ENCODE measurements at regions not wholly inside any gene's neighbourhood (a gene's known extent, or its start where the extent isn't known, plus 50 kb on each side); places are given as distances from the start of the nearest gene placed in this dataset.
"Not testable (repeated sequence)": the region's sequence is repeated elsewhere in the genome, so short reads cannot be mapped to it uniquely, and the experiment has no call there.

GRCh38 chr6:102832021-102832420 lies 1438.5 kb downstream of the GRIK2 start:
- Histone ChIP-seq H3K4me1 (ENCODE audit: control extremely low read depth in 1 of 4, control insufficient read depth in 4 of 4, insufficient read depth in 4 of 4, low read length in 3 of 4) (no peaks in the 10 kb centered on the region), H3K27me3 (replicated peaks in 2 of 5; ENCODE audit: control insufficient read depth in 4 of 5, insufficient read depth in 5 of 5, low read length in 4 of 5) (no peaks in the 10 kb centered on the region), H3K36me3 (ENCODE audit: control insufficient read depth in 4 of 4, insufficient read depth in 4 of 4, low read length in 3 of 4) (no peaks in the 10 kb centered on the region), H3K4me3 (ENCODE audit: control insufficient read depth in 1 of 7, extremely low read depth in 1 of 7, insufficient read depth in 4 of 7, low read depth in 2 of 7, low read length in 6 of 7) (no peak overlapping the region), H3K27ac (ENCODE audit: insufficient read depth in 1 of 2, low read depth in 1 of 2, low read length in 2 of 2, poor library complexity in 1 of 2, severe bottlenecking in 2 of 2) (no peak overlapping the region), H3K9me3 (ENCODE audit: control extremely low read depth in 1 of 5, control insufficient read depth in 4 of 5, insufficient read depth in 2 of 5, low read depth in 1 of 5, low read length in 4 of 5) (peaks cover 0 to 1% (median 0%) of the 10 kb centered on the region in 5 experiments)
- POLR2A ChIA-PET: no interaction called here
- whole genome bisulfite sequencing (ENCODE audit: insufficient coverage): 100% methylated on average over 1 of the region's 1 CpG
- CTCF ChIA-PET: interaction anchor here (1.7 kb wide), 1 partner anchor 35 kb away, joined by 3 read pairs; no protein-coding TSS in a partner anchor
- DNase-seq: no peak

GRCh38 chr6:102820098-102820497 lies 1426.6 kb downstream of the GRIK2 start:
- no peak overlapping the region for H3K27ac ChIP-seq (ENCODE audit: insufficient read depth in 1 of 2, low read depth in 1 of 2, low read length in 2 of 2, poor library complexity in 1 of 2, severe bottlenecking in 2 of 2)
- no peaks in the 10 kb centered on the region for H3K4me1 ChIP-seq (ENCODE audit: control extremely low read depth in 1 of 4, control insufficient read depth in 4 of 4, insufficient read depth in 4 of 4, low read length in 3 of 4)
- no peak overlapping the region for H3K4me3 ChIP-seq (ENCODE audit: control insufficient read depth in 1 of 7, extremely low read depth in 1 of 7, insufficient read depth in 4 of 7, low read depth in 2 of 7, low read length in 6 of 7)
- POLR2A ChIA-PET: no interaction called here
- no peaks in the 10 kb centered on the region for H3K9me3 ChIP-seq (ENCODE audit: control extremely low read depth in 1 of 5, control insufficient read depth in 4 of 5, insufficient read depth in 2 of 5, low read depth in 1 of 5, low read length in 4 of 5)
- no peaks in the 10 kb centered on the region for H3K36me3 ChIP-seq (ENCODE audit: control insufficient read depth in 4 of 4, insufficient read depth in 4 of 4, low read length in 3 of 4)
- DNase-seq: no peak
- H3K27me3 ChIP-seq (replicated peaks in 2 of 5; ENCODE audit: control insufficient read depth in 4 of 5, insufficient read depth in 5 of 5, low read length in 4 of 5): no peaks in the 10 kb centered on the region
- CTCF ChIA-PET: no interaction called here
- no CpG with 5 or more reads among the region's 2 CpGs for whole genome bisulfite sequencing (ENCODE audit: insufficient coverage)

GRCh38 chr6:102815207-102815606 lies 1421.7 kb downstream of the GRIK2 start:
- ChIA-PET POLR2A (no interaction called here), CTCF (no interaction called here)
- H3K9me3 ChIP-seq (ENCODE audit: control extremely low read depth in 1 of 5, control insufficient read depth in 4 of 5, insufficient read depth in 2 of 5, low read depth in 1 of 5, low read length in 4 of 5): no peaks in the 10 kb centered on the region
- H3K4me3 ChIP-seq (ENCODE audit: control insufficient read depth in 1 of 7, extremely low read depth in 1 of 7, insufficient read depth in 4 of 7, low read depth in 2 of 7, low read length in 6 of 7): no peak overlapping the region
- WGBS (ENCODE audit: insufficient coverage): 97% methylated on average over 4 of the region's 4 CpGs
- no peak for DNase-seq
- H3K27me3 ChIP-seq (replicated peaks in 2 of 5; ENCODE audit: control insufficient read depth in 4 of 5, insufficient read depth in 5 of 5, low read length in 4 of 5): no peaks in the 10 kb centered on the region
- no peaks in the 10 kb centered on the region for H3K4me1 ChIP-seq (ENCODE audit: control extremely low read depth in 1 of 4, control insufficient read depth in 4 of 4, insufficient read depth in 4 of 4, low read length in 3 of 4)
- no peak overlapping the region for H3K27ac ChIP-seq (ENCODE audit: insufficient read depth in 1 of 2, low read depth in 1 of 2, low read length in 2 of 2, poor library complexity in 1 of 2, severe bottlenecking in 2 of 2)
- no peaks in the 10 kb centered on the region for H3K36me3 ChIP-seq (ENCODE audit: control insufficient read depth in 4 of 4, insufficient read depth in 4 of 4, low read length in 3 of 4)

- Histone ChIP-seq H3K27ac (ENCODE audit: insufficient read depth in 1 of 2, low read depth in 1 of 2, low read length in 2 of 2, poor library complexity in 1 of 2, severe bottlenecking in 2 of 2) (no peak overlapping the region), H3K4me3 (ENCODE audit: control insufficient read depth in 1 of 7, extremely low read depth in 1 of 7, insufficient read depth in 4 of 7, low read depth in 2 of 7, low read length in 6 of 7) (no peak overlapping the region), H3K27me3 (replicated peaks in 2 of 5; ENCODE audit: control insufficient read depth in 4 of 5, insufficient read depth in 5 of 5, low read length in 4 of 5) (no peaks in the 10 kb centered on the region), H3K36me3 (ENCODE audit: control insufficient read depth in 4 of 4, insufficient read depth in 4 of 4, low read length in 3 of 4) (no peaks in the 10 kb centered on the region), H3K4me1 (ENCODE audit: control extremely low read depth in 1 of 4, control insufficient read depth in 4 of 4, insufficient read depth in 4 of 4, low read length in 3 of 4) (no peaks in the 10 kb centered on the region), H3K9me3 (ENCODE audit: control extremely low read depth in 1 of 5, control insufficient read depth in 4 of 5, insufficient read depth in 2 of 5, low read depth in 1 of 5, low read length in 4 of 5) (no peaks in the 10 kb centered on the region)
- ChIA-PET CTCF (no interaction called here), POLR2A (no interaction called here)
- DNase-seq: no peak
- WGBS (ENCODE audit: insufficient coverage): over 99% methylated on average over 9 of the region's 11 CpGs
Observed at GRCh38 chr6:102813489-102814275, 1420.2 kb downstream of the GRIK2 start.

- Histone ChIP-seq H3K9me3 (ENCODE audit: control extremely low read depth in 1 of 5, control insufficient read depth in 4 of 5, insufficient read depth in 2 of 5, low read depth in 1 of 5, low read length in 4 of 5) (no peaks in the 10 kb centered on the region), H3K36me3 (ENCODE audit: control insufficient read depth in 4 of 4, insufficient read depth in 4 of 4, low read length in 3 of 4) (no peaks in the 10 kb centered on the region), H3K27ac (ENCODE audit: insufficient read depth in 1 of 2, low read depth in 1 of 2, low read length in 2 of 2, poor library complexity in 1 of 2, severe bottlenecking in 2 of 2) (no peak overlapping the region), H3K27me3 (replicated peaks in 2 of 5; ENCODE audit: control insufficient read depth in 4 of 5, insufficient read depth in 5 of 5, low read length in 4 of 5) (no peaks in the 10 kb centered on the region), H3K4me1 (ENCODE audit: control extremely low read depth in 1 of 4, control insufficient read depth in 4 of 4, insufficient read depth in 4 of 4, low read length in 3 of 4) (no peaks in the 10 kb centered on the region), H3K4me3 (ENCODE audit: control insufficient read depth in 1 of 7, extremely low read depth in 1 of 7, insufficient read depth in 4 of 7, low read depth in 2 of 7, low read length in 6 of 7) (no peak overlapping the region)
- POLR2A ChIA-PET: no interaction called here
- CTCF ChIA-PET: no interaction called here
- WGBS (ENCODE audit: insufficient coverage): 100% methylated on average over 2 of the region's 3 CpGs
- no peak for DNase-seq
Observed at GRCh38 chr6:102812242-102812641, 1418.7 kb downstream of the GRIK2 start.

GRCh38 chr6:102808944-102809505 lies 1415.5 kb downstream of the GRIK2 start:
- WGBS (ENCODE audit: insufficient coverage): 93% methylated on average over 11 of the region's 11 CpGs
- H3K4me1 ChIP-seq (ENCODE audit: control extremely low read depth in 1 of 4, control insufficient read depth in 4 of 4, insufficient read depth in 4 of 4, low read length in 3 of 4); H3K27me3 ChIP-seq (replicated peaks in 2 of 5; ENCODE audit: control insufficient read depth in 4 of 5, insufficient read depth in 5 of 5, low read length in 4 of 5); H3K4me3 ChIP-seq (ENCODE audit: control insufficient read depth in 1 of 7, extremely low read depth in 1 of 7, insufficient read depth in 4 of 7, low read depth in 2 of 7, low read length in 6 of 7); POLR2A ChIA-PET; H3K36me3 ChIP-seq (ENCODE audit: control insufficient read depth in 4 of 4, insufficient read depth in 4 of 4, low read length in 3 of 4); H3K27ac ChIP-seq (ENCODE audit: insufficient read depth in 1 of 2, low read depth in 1 of 2, low read length in 2 of 2, poor library complexity in 1 of 2, severe bottlenecking in 2 of 2); H3K9me3 ChIP-seq (ENCODE audit: control extremely low read depth in 1 of 5, control insufficient read depth in 4 of 5, insufficient read depth in 2 of 5, low read depth in 1 of 5, low read length in 4 of 5); DNase-seq: not testable (repeated sequence)
- CTCF ChIA-PET: interaction anchor here (0.7 kb wide), 1 partner anchor 10 kb away, joined by 3 read pairs; no protein-coding TSS in a partner anchor

GRCh38 chr6:102799051-102799450 lies 1405.5 kb downstream of the GRIK2 start:
- Histone ChIP-seq H3K9me3 (ENCODE audit: control extremely low read depth in 1 of 5, control insufficient read depth in 4 of 5, insufficient read depth in 2 of 5, low read depth in 1 of 5, low read length in 4 of 5) (no peaks in the 10 kb centered on the region), H3K4me3 (ENCODE audit: control insufficient read depth in 1 of 7, extremely low read depth in 1 of 7, insufficient read depth in 4 of 7, low read depth in 2 of 7, low read length in 6 of 7) (no peak overlapping the region), H3K27me3 (replicated peaks in 2 of 5; ENCODE audit: control insufficient read depth in 4 of 5, insufficient read depth in 5 of 5, low read length in 4 of 5) (peaks cover 0 to 3% (median 0%) of the 10 kb centered on the region in 5 experiments), H3K27ac (ENCODE audit: insufficient read depth in 1 of 2, low read depth in 1 of 2, low read length in 2 of 2, poor library complexity in 1 of 2, severe bottlenecking in 2 of 2) (no peak overlapping the region), H3K4me1 (ENCODE audit: control extremely low read depth in 1 of 4, control insufficient read depth in 4 of 4, insufficient read depth in 4 of 4, low read length in 3 of 4) (no peaks in the 10 kb centered on the region), H3K36me3 (ENCODE audit: control insufficient read depth in 4 of 4, insufficient read depth in 4 of 4, low read length in 3 of 4) (no peaks in the 10 kb centered on the region)
- 85% methylated on average over 7 of the region's 13 CpGs for WGBS (ENCODE audit: insufficient coverage)
- no peak for DNase-seq
- POLR2A ChIA-PET: no interaction called here
- CTCF ChIA-PET: no interaction called here
